ENCODE measurements at regions not wholly inside any gene's neighbourhood (a gene's known extent, or its start where the extent isn't known, plus 50 kb on each side); places are given as distances from the start of the nearest gene placed in this dataset.

GRCh38 chr5:54851449-54851848 lies 133.9 kb downstream of the ESM1 start:
- no peak for DNase-seq

DNA sequence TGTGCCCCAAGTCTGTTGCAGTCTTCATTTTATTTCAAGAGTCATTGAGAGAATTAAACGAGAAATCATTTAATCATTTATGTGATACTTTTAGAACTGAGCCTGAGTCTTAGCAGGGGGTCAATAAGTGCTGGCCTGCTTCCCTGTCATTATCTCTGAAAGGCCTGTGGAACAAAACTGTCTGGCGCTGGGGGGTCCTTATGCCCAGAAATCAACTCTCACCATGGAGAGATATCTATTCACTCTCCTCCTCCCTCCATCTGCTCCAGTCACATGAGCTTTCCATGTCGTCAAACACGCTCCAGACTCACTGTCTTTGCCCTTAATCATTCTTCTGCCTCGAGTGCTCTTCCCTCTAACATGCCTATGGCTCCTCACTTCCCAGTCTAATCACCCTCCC lies 136.8 kb downstream of the ESM1 start:
- no peak for DNase-seq

DNA sequence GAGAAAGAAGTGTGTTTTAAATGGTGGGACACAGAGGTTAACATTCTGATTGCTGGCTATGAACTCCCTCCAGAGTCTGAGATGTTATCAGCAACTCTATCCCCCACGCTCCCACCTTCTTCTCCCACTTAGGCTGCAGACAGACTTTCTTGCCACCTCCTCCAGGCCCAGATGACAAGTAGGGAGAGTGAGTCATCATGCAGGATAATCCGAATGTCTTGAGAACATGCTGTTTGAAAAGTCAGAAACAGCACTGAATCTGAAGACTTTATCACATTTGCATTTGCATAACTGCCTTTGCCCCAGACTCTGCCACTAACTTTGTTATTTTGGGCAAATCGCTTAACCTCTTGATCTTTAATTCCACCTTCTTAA lies 139.8 kb downstream of the ESM1 start:
- no peak for DNase-seq

- no peak for DNase-seq
Measured at GRCh38 chr5:54844905-54845566, 140.4 kb downstream of the ESM1 start.

DNA sequence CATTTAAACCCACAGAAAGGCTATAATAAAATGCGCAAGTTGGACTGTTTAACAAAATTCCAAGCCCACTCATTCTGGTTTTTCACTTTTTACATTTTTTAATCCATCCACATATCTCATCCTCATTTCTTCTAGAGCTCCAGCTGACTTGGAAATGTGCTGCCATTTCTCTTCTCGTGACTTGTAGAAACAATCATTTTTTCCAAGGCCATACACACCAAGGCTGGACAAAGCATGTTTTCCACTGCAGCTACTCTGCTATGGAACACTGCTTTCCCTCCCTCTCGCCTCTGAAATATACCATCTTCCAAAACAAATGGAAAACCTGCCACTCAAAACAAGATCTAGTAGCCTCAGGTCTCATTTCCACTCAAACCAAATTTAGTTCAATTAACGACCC lies 141.1 kb downstream of the ESM1 start:
- DNase-seq = no peak

GRCh38 chr5:54841481-54841880 lies 143.9 kb downstream of the ESM1 start:
- DNase-seq = no peak

GRCh38 chr5:54838843-54839242 lies 146.6 kb downstream of the ESM1 start:
- DNase-seq = no peak

DNA sequence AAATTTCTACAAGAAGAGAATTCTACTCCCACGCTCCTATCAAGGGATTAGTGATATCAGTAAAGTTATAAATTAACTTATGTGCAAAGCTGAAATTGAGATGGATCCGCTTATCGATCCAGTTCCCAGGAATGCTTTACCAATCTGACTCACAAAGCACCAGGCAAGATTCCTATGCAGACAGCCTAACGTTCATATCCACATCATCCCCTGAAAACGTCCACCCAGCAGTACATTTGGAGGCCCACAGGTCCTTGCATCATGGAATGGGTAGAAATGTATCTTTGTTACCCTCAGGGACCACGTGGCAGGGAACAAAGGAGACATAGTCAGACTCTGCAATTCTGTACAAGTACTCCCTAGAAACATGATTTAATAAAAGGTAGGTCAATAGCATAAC lies 147.4 kb downstream of the ESM1 start:
- DNase-seq = no peak

- no peak for DNase-seq
Measured at GRCh38 chr5:54837093-54837492, 148.3 kb downstream of the ESM1 start.

GRCh38 chr5:54835647-54836046 lies 149.7 kb downstream of the ESM1 start:
- no peak for DNase-seq

DNA sequence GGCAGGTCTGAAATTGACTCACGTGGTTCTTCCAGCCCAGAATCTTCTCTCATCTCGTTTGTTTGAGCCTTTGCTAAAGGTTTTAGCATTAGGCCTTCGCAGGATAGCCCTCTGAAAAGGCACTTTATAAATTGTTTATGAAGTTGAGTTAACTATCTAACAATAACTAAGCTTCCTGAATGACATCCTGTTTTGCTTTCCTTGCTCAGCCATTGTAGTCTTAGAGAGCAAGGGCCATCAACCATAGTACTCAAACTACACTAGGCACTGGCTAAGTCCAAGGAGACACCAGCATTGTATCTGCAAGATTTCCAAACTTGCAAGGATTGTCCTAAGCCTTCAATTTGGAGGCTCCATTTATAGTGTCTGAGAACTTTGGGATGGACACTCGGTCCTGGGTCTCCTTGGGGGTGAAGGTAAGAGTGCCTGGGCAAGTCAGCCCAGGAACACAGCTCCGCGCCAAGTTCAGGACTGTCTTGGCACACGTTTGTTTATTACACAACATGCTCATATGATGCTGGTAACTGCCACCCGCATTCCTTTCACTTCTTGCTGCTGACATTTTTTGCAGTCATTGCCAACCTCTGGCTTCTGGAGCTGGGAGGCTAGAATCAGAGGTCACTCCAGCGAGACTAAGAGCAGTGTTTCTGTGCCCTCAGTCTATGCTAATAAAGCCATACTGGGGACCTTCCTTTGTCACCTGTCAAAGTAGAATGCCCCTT lies 151.1 kb downstream of the ESM1 start:
- DNase-seq = no peak

- no peak for DNase-seq
Measured at GRCh38 chr5:54833590-54833989, 151.8 kb downstream of the ESM1 start.

DNA sequence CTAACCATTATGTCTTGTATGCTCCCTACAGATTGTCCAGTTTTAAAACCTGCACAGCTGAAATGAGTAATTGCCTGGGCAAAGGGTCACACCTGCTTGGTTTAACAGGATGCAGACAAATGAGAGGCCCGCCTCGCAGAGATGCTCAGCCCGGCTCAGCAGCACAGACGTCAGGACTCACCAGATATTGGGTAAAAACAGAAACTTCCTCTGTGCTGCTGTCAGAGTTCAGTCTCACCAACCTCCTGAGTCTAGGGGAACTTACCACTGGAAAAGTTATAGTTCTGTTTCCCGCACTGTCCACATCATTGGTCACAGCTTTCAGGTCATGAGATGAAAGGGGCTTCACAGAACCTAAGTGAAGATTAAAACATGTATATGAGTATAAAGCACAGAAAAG lies 152.5 kb downstream of the ESM1 start:
- DNase-seq = no peak

DNA sequence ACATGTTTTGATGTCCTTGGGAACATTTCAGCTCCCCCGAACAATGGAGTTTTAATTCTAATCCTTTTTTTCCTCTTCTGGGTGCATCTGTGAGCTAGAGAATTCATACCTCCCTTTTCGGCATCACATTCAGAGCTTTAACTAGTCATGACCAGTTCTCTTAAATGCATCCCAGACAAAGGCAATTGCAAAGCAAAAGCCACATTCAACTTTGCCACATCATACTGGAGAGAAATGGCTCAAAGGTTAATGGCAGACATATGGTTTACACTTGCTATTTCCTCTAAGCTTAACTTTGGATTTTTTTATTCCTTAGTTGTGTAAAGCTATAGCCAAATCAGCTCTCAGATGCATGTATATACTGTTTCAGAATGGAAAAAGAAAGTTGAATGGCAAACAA lies 153.3 kb downstream of the ESM1 start:
- no peak for DNase-seq

DNA sequence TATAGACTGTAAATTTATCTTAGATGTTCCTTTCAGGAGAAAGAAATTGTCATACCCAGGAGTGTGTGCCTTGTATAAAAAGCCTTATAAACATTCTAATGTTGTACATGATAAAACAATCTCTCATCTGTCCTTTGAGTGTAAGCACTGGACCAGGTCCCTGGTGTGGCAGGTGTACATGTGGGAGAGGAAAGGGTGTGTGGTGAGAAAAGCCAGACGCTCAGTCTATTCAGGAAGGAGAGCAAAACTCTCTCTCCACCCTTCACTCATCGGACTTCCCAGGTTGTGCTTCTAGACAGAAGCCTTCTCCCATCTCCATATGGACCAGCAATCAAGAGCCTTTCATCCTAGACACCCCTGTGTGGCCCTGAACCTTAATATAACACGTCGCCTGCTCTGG lies 154.2 kb downstream of the ESM1 start:
- DNase-seq = no peak

GRCh38 chr5:54829676-54830535 lies 155.5 kb downstream of the ESM1 start:
- DNase-seq = no peak

DNA sequence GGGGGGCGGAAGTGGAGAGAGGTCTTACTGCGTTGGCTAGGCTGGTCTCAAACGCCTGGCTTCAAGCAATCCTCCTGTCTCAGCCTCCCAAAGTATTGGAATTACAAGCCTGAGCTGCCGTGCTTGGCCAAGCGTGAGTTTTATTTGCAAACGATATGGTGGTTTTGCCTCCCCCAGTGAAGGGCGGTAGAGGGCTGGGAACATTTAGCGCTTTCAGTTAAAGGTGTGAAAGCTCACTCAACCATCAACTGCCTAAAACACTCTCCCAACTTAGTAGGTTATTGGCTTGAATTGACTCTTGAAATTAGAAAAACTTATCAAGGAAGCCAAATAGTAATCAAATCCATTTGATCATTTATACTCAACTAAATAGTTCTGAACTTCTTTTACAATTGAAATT lies 156.3 kb downstream of the ESM1 start:
- no peak for DNase-seq

GRCh38 chr5:54828151-54828550 lies 157.2 kb downstream of the ESM1 start:
- DNase-seq = no peak

- DNase-seq = no peak
Measured at GRCh38 chr5:54825005-54825404, 160.4 kb downstream of the ESM1 start.

- no peak for DNase-seq
Measured at GRCh38 chr5:54823006-54823405, 162.4 kb downstream of the ESM1 start.

DNA sequence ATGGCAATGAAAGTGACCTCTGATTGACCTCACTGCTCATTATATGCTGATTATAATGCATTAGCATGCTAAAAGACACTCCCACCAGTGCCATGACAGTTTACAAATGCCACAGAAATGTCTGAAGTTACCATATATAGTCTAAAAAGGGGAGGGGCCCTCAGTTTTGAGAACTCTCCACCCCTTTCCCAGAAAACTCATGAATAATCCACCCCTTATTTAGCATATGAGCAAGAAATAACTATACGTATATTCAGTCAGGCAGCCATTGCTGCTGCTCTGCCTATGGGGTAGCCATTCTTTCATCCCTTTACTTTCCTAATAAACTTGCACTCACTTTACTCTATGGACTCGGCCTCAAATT lies 163.1 kb downstream of the ESM1 start:
- no peak for DNase-seq

GRCh38 chr5:54821445-54822323 lies 163.7 kb downstream of the ESM1 start:
- DNase-seq = no peak

Data from activated effector memory CD4-positive, alpha-beta T cell treated with anti-CD3 and anti-CD28 coated beads, Interleukin-2, amount 50 U/mL, for 16 hours (primary cell).